HFFc6 (cell line): ENCODE measurements at regions not wholly inside any gene's neighbourhood (a gene's known extent, or its start where the extent isn't known, plus 50 kb on each side); places are given as distances from the start of the nearest gene placed in this dataset.

Source experiments
- DNase-seq: peaks from one replicate; pipeline ENCODE4 v3.0.0-alpha.2; 2018
- H3K27ac Mint-ChIP-seq: 2 replicates; pipeline ENCODE4 v1.8.0; 2020; ENCODE audit warnings: mild to moderate bottlenecking, mixed read lengths
- H3K27me3 Mint-ChIP-seq: 2 replicates; pipeline ENCODE4 v1.8.0; 2021; ENCODE audit warnings: mild to moderate bottlenecking, moderate library complexity, mixed read lengths; ENCODE audit not compliant: insufficient read depth
- H3K36me3 Mint-ChIP-seq: 2 replicates; pipeline ENCODE4 v1.8.0; 2021; ENCODE audit warnings: low read depth, mixed read lengths
- H3K4me1 Mint-ChIP-seq: 2 replicates; pipeline ENCODE4 v1.8.0; 2020; ENCODE audit warnings: low read depth, mixed read lengths
- H3K4me3 Mint-ChIP-seq: 2 replicates; pipeline ENCODE4 v1.8.0; 2020; ENCODE audit warnings: mild to moderate bottlenecking, moderate library complexity, mixed read lengths
- H3K9me3 Mint-ChIP-seq: 2 replicates; pipeline ENCODE4 v1.8.0; 2020; ENCODE audit warnings: mild to moderate bottlenecking, mixed read lengths
- CTCF ChIP-seq: fragments of 200-600 bp; sonication (generic); IDR thresholded peaks from 2 replicates; pipeline ENCODE4 v1.5.0; 2021; ENCODE audit warnings: antibody characterized with exemption, mild to moderate bottlenecking

- no peak overlapping the region for H3K4me3 Mint-ChIP-seq
- peaks cover 6% of the 10 kb centered on the region; the same call in 1 of the 2 replicates for H3K36me3 Mint-ChIP-seq
- H3K4me1 Mint-ChIP-seq, result no peaks in the 10 kb centered on the region
- no peak overlapping the region for H3K27ac Mint-ChIP-seq
- peaks cover 20% of the 10 kb centered on the region for H3K9me3 Mint-ChIP-seq
- no peaks in the 10 kb centered on the region; the same call in 1 of the 2 replicates for H3K27me3 Mint-ChIP-seq
- TF ChIP-seq CTCF, result no peak
- no peak for DNase-seq
Measured at GRCh38 chr5:51203598-51203997, 179.7 kb upstream of the ISL1 start.

GRCh38 chr5:51208296-51208695, 175.0 kb upstream of the ISL1 start:
- no peak for TF ChIP-seq CTCF
- H3K36me3 Mint-ChIP-seq, result no peaks in the 10 kb centered on the region
- H3K27ac Mint-ChIP-seq, result no peak overlapping the region
- no peaks in the 10 kb centered on the region for H3K27me3 Mint-ChIP-seq
- H3K9me3 Mint-ChIP-seq, result peaks cover 10% of the 10 kb centered on the region
- H3K4me3 Mint-ChIP-seq, result no peak overlapping the region
- no peaks in the 10 kb centered on the region for H3K4me1 Mint-ChIP-seq
- no peak for DNase-seq

- H3K36me3 Mint-ChIP-seq, result no peaks in the 10 kb centered on the region; the same call in 1 of the 2 replicates
- H3K4me3 Mint-ChIP-seq, result no peak overlapping the region
- TF ChIP-seq CTCF, result no peak
- peaks cover 15% of the 10 kb centered on the region for H3K9me3 Mint-ChIP-seq
- no peak for DNase-seq
- no peaks in the 10 kb centered on the region for H3K4me1 Mint-ChIP-seq
- H3K27me3 Mint-ChIP-seq, result no peaks in the 10 kb centered on the region; the same call in 1 of the 2 replicates
- H3K27ac Mint-ChIP-seq, result no peak overlapping the region
Measured at GRCh38 chr5:51214746-51215145, 168.5 kb upstream of the ISL1 start.

- no peak for TF ChIP-seq CTCF
- Mint-ChIP-seq H3K27ac (no peak overlapping the region), H3K4me3 (no peak overlapping the region), H3K27me3 (no peaks in the 10 kb centered on the region), H3K9me3 (peaks cover 32% of the 10 kb centered on the region), H3K36me3 (no peaks in the 10 kb centered on the region), H3K4me1 (no peaks in the 10 kb centered on the region)
- DNase-seq, result no peak
Measured at GRCh38 chr5:51225789-51226742, 157.2 kb upstream of the ISL1 start.

GRCh38 chr5:51227963-51228470, 155.2 kb upstream of the ISL1 start:
- H3K27ac Mint-ChIP-seq, result no peak overlapping the region
- H3K36me3 Mint-ChIP-seq, result no peaks in the 10 kb centered on the region
- no peaks in the 10 kb centered on the region for H3K27me3 Mint-ChIP-seq
- H3K4me3 Mint-ChIP-seq, result no peak overlapping the region
- peaks cover 17% of the 10 kb centered on the region for H3K9me3 Mint-ChIP-seq
- no peak for DNase-seq
- TF ChIP-seq CTCF, result no peak
- no peaks in the 10 kb centered on the region for H3K4me1 Mint-ChIP-seq
